ENCODE measurements at regions not wholly inside any gene's neighbourhood (a gene's known extent, or its start where the extent isn't known, plus 50 kb on each side); places are given as distances from the start of the nearest gene placed in this dataset.

DNA sequence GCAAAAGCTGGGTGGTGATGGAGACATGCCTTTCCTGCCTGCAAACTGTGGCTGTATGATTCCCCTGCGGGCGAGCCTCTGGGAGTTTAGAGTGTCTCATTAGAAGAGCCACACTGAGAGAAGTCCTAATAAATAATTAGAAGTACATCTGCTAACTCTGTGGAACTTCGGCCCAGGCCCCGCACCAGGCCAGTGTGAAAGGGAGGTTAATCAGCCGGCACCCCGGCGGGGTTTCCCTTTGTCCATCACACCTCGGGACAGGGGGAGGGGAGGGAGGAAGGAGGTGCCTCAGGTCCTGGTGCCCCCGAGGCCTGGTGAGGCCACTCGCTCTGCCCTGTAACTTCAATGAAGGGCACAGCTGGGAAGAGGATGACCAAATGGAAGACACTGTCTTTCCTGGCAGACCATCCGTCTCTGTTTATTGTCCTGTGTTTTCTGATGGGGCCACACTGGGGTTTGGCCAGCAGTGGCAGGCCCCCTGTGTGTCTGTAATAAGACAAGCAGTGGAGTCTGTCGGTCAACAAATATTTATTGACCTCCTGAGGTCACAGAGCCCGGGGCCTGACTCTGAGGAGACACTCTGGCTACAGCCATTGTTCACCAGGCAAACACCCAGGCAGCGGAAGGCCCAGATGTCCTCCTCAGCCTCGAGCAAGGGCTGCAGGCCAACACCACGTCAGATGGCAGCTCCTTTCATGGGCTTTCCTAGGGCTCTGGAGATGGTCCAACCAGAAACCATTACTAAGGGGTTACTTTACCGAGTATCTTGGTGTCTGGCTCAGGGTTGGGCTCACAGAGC is 267.5 kb upstream of the RAB4A start (continued):
- TF ChIP-seq ZBTB39 (CRISPR knock-in tag; IDR thresholded peaks at IDR 0.05): no peak
- no peak for TF ChIP-seq ZNF335 (CRISPR knock-in tag; IDR thresholded peaks at IDR 0.05)
- TF ChIP-seq SRSF4 (IDR thresholded peaks at IDR 0.05; ENCODE audit: low read depth, low read length, poor library complexity, severe bottlenecking): no peak
- TF ChIP-seq, protein P1, sequence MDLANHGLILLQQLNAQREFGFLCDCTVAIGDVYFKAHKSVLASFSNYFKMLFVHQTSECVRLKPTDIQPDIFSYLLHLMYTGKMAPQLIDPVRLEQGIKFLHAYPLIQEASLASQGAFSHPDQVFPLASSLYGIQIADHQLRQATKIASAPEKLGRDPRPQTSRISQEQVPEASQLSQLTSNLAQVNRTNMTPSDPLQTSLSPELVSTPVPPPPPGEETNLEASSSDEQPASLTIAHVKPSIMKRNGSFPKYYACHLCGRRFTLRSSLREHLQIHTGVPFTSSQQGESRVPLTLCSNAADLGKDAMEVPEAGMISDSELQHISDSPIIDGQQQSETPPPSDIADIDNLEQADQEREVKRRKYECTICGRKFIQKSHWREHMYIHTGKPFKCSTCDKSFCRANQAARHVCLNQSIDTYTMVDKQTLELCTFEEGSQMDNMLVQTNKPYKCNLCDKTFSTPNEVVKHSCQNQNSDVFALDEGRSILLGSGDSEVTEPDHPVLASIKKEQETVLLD (CRISPR knock-in tag; IDR thresholded peaks at IDR 0.05; ENCODE audit: low read depth): no peak
- TF ChIP-seq ZKSCAN5 (CRISPR knock-in tag; IDR thresholded peaks at IDR 0.05): no peak
- no peak for TF ChIP-seq NFIB (CRISPR knock-in tag; IDR thresholded peaks at IDR 0.05; ENCODE audit: borderline replicate concordance)
- no peak for TF ChIP-seq HNRNPLL (IDR thresholded peaks at IDR 0.05; ENCODE audit: low read depth, low read length, poor library complexity, severe bottlenecking)
- TF ChIP-seq SMYD3 (CRISPR knock-in tag; IDR thresholded peaks at IDR 0.05): 0 out of 2 replicates have a peak, but pooled peaks have one; percentile 25
- no peak for TF ChIP-seq ZNF180 (CRISPR knock-in tag; IDR thresholded peaks at IDR 0.05; ENCODE audit: borderline replicate concordance, low read depth)
- TF ChIP-seq, protein P2, sequence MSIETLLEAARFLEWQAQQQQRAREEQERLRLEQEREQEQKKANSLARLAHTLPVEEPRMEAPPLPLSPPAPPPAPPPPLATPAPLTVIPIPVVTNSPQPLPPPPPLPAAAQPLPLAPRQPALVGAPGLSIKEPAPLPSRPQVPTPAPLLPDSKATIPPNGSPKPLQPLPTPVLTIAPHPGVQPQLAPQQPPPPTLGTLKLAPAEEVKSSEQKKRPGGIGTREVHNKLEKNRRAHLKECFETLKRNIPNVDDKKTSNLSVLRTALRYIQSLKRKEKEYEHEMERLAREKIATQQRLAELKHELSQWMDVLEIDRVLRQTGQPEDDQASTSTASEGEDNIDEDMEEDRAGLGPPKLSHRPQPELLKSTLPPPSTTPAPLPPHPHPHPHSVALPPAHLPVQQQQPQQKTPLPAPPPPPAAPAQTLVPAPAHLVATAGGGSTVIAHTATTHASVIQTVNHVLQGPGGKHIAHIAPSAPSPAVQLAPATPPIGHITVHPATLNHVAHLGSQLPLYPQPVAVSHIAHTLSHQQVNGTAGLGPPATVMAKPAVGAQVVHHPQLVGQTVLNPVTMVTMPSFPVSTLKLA (IDR thresholded peaks at IDR 0.05): no peak
- TF ChIP-seq NFKB2 (CRISPR knock-in tag; IDR thresholded peaks at IDR 0.05; ENCODE audit: borderline replicate concordance): no peak
- TF ChIP-seq E2F2 (CRISPR knock-in tag; IDR thresholded peaks at IDR 0.05; ENCODE audit: borderline replicate concordance): no peak
- no peak for TF ChIP-seq PCBP1 (IDR thresholded peaks at IDR 0.05; ENCODE audit: borderline replicate concordance, low read depth, low read length)
- no peak for TF ChIP-seq ZNF891 (CRISPR knock-in tag; IDR thresholded peaks at IDR 0.05)
- peak; percentile 83 for TF ChIP-seq MED1 (CRISPR knock-in tag; IDR thresholded peaks at IDR 0.05)
- TF ChIP-seq, protein P3, sequence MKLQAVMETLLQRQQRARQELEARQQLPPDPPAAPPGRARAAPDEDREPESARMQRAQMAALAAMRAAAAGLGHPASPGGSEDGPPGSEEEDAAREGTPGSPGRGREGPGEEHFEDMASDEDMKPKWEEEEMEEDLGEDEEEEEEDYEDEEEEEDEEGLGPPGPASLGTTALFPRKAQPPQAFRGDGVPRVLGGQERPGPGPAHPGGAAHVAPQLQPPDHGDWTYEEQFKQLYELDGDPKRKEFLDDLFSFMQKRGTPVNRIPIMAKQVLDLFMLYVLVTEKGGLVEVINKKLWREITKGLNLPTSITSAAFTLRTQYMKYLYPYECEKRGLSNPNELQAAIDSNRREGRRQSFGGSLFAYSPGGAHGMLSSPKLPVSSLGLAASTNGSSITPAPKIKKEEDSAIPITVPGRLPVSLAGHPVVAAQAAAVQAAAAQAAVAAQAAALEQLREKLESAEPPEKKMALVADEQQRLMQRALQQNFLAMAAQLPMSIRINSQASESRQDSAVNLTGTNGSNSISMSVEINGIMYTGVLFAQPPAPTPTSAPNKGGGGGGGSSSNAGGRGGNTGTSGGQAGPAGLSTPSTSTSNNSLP (IDR thresholded peaks at IDR 0.05; ENCODE audit: low read depth, low read length): no peak
- no peak for TF ChIP-seq PRPF4 (IDR thresholded peaks at IDR 0.05; ENCODE audit: low read depth, low read length, poor library complexity, severe bottlenecking)
- no peak for TF ChIP-seq ATF7 (IDR thresholded peaks at IDR 0.05)
- TF ChIP-seq ATF7 (CRISPR knock-in tag; IDR thresholded peaks at IDR 0.05): no peak
- TF ChIP-seq ZNF20 (CRISPR knock-in tag; IDR thresholded peaks at IDR 0.05): no peak

Data from HepG2 (cell line).